ENCODE measurements at regions not wholly inside any gene's neighbourhood (a gene's known extent, or its start where the extent isn't known, plus 50 kb on each side); places are given as distances from the start of the nearest gene placed in this dataset.

DNA sequence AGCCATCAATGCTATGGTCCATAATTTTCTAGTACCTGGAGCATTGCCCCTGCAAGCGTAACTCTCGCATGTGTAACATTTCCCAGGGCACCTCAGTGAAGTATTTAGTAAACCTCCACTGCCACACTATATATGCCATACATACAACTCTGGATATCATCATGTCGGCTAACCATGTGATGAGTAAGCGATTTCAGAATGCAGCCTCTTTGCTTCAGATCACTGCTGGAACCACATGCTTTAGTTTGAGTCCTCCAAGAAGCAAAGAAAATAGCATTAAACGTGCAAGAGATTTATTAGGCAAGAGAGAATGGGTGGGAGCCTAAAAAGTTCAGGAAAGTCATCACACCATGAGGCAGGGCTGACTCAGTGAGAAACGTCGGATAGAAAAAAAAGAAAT is 635.6 kb upstream of the SLITRK5 start:
- no peak for DNase-seq (ENCODE audit: low read depth)
- H3K4me3 ChIP-seq (ENCODE audit: low read length): no peak overlapping the region
- TF ChIP-seq, protein P1, sequence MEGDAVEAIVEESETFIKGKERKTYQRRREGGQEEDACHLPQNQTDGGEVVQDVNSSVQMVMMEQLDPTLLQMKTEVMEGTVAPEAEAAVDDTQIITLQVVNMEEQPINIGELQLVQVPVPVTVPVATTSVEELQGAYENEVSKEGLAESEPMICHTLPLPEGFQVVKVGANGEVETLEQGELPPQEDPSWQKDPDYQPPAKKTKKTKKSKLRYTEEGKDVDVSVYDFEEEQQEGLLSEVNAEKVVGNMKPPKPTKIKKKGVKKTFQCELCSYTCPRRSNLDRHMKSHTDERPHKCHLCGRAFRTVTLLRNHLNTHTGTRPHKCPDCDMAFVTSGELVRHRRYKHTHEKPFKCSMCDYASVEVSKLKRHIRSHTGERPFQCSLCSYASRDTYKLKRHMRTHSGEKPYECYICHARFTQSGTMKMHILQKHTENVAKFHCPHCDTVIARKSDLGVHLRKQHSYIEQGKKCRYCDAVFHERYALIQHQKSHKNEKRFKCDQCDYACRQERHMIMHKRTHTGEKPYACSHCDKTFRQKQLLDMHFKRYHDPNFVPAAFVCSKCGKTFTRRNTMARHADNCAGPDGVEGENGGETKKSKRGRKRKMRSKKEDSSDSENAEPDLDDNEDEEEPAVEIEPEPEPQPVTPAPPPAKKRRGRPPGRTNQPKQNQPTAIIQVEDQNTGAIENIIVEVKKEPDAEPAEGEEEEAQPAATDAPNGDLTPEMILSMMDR (conservative IDR thresholded peaks at IDR 0.05; ENCODE audit: low read depth, low read length): no peak

DNA sequence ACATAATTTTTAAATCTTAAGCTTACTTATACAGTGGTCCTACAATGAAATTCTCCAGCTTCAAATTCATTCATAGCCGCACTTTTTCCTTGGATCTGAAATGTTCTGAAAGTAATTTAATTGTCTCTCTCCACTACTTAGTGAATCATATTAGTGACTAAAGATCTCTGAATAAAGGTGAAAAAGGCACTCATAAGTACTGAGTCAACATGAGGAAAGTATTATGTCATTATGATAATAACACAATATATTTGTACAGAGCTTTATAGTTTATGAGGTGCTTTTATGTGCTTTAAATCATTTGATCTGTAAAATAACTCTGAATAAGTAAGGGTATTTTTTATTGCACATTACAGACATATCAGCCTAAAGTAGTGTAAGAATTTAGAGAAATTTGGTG is 628.2 kb upstream of the SLITRK5 start:
- DNase-seq (ENCODE audit: low read depth): no peak
- H3K4me3 ChIP-seq (ENCODE audit: low read length): no peak overlapping the region
- TF ChIP-seq, protein P1 (conservative IDR thresholded peaks at IDR 0.05; ENCODE audit: low read depth, low read length): no peak

DNA sequence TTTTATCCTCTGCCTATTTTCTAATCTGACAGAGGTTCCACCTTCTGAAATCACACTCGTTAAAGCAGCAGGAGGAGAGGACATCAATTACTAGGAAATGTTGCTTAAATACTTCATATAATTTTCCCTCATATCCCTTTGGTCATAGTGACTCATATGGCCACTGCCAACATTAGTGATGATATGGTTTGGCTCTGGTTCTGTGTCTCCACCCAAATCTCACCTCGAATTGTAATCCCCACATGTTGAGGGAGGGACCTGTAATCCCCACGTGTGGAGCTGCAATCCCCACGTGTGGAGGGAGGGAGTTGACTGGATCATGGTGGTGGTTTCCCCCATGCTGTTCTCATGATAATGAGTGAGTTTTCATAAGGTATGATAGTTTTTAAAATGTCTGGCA is 618.4 kb upstream of the SLITRK5 start:
- no peak overlapping the region for H3K4me3 ChIP-seq (ENCODE audit: low read length)
- TF ChIP-seq, protein P1 (conservative IDR thresholded peaks at IDR 0.05; ENCODE audit: low read depth, low read length): no peak
- no peak for DNase-seq (ENCODE audit: low read depth)

DNA sequence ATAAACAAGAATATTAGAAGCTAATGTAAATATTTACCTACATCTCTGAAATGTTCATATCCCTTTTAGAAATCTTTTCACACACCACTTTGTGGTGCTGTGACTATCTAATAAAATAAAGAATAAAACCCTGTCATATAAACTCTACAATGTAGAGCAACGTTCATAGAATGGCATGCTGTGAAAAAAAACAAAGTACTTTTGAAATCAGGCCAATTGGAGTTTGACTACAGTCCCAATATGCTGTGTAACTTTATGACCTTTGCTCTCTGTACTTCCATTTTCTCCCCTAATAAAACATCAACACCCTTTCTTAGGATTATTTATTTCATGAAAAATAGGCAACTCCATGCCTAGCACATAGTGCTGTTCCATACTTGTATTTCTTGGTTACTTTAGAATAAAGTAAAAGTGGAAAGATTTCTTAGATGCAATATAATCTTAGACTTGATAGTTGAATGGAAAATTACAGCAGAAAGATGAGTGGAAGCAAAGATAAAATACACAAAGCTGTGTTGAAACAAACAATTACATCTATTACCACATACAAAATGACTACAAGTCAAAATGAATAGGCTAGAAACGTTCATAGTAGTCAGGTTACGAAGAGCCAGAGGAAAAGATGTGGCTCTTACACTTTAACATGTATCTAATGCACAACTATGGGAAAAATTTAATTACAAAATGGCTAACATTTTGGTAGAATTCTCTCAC is 613.2 kb upstream of the SLITRK5 start:
- TF ChIP-seq, protein P1 (conservative IDR thresholded peaks at IDR 0.05; ENCODE audit: low read depth, low read length): no peak
- DNase-seq (ENCODE audit: low read depth): no peak
- H3K4me3 ChIP-seq (ENCODE audit: low read length): no peak overlapping the region

DNA sequence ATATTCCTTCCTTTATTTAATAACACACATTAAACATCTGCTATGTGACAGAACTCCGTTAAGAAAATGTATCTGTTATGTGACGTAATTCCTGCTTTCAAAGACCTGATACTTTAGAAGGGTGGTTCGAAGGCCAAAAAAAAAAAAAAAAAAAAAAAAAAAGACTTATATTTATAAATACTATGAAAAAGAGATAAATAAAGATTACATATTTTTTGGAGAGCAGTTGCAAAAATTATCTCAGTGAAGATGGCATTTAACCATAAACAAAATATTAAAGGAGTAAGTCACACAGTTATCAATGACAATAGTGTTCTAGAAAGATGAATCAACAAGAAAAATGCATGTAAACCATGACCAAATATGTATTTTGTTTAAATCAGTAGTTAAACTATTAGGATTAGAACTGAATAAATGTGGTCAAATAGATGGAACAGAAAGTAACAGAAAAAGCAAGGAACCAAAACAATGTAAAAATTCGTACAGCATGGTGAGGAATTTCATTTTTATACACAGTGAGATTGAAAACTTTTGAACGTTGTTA is 612.3 kb upstream of the SLITRK5 start:
- TF ChIP-seq, protein P1 (conservative IDR thresholded peaks at IDR 0.05; ENCODE audit: low read depth, low read length): no peak
- no peak overlapping the region for H3K4me3 ChIP-seq (ENCODE audit: low read length)
- no peak for DNase-seq (ENCODE audit: low read depth)

DNA sequence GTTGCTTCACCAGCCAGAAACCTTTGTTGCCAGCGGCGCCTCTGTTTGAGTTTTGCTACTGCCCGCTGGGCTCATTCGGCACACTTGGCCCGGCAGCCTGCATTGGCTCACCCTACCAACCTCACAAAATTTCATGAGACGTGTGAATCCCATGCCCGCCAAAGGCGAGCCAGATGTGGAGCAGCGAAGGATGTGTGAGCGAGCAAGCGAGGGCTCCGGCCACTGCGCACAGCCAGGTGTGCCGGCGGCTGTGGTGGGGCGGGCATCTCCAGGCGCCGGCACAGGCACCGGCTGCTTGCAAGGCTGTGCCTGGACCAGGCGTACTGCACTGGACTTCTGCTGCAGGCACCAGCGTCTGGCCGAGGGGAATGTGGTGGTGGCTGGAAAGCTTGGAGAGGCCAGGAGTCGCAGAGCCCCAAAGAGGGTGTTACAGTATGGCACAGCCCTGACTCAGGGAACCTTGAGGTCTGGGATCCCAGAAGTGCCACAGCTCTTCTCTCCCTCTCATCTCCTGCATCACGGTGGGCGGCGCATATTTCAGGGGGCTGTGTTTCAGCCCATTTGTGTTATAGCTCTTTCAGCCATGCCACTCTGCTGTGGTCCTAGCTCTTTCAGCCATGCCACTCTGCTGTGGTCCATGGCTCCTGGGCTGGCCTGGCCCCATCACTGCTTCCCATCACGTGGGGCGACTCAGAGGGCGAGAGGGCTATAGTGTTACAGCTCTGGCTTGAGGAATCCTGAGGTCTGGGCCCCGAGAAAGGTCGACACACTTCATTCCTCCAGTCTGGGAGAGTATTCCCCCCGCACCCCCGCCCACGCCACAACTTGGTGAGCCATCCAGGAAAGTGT is 592.0 kb upstream of the SLITRK5 start:
- H3K4me3 ChIP-seq (ENCODE audit: low read length): no peak overlapping the region
- no peak for DNase-seq (ENCODE audit: low read depth)
- TF ChIP-seq, protein P1 (conservative IDR thresholded peaks at IDR 0.05; ENCODE audit: low read depth, low read length): no peak

Measured in retinal pigment epithelial cell (primary cell).